HEK293 (cell line): ENCODE measurements at regions not wholly inside any gene's neighbourhood (a gene's known extent, or its start where the extent isn't known, plus 50 kb on each side); places are given as distances from the start of the nearest gene placed in this dataset.

Experiments
- TCF7L2 ChIP-seq: IDR thresholded peaks from 2 replicates; pipeline ENCODE4 v1.6.1; 2011; ENCODE audit warnings: low read depth, mild to moderate bottlenecking, inconsistent platforms, low read length, moderate library complexity, borderline replicate concordance
- ZNF132 ChIP-seq: fragments of 450-650 bp; formaldehyde crosslinking; IDR thresholded peaks from 2 replicates; pipeline ENCODE4 v1.5.1; 2017; ENCODE audit warnings: missing biosample characterization, missing genetic modification characterization, borderline replicate concordance
- ZNF221 ChIP-seq: fragments of 450-650 bp; formaldehyde crosslinking; IDR thresholded peaks from 2 replicates; pipeline ENCODE4 v1.5.1; 2017; ENCODE audit warnings: missing biosample characterization, missing genetic modification characterization, borderline replicate concordance
- ZNF274 ChIP-seq, 2 experiments: fragments of 200-500 bp in 1 of 2; fragments of 450-650 bp in 1 of 2; sonication (Bioruptor generic) in 1 of 2; formaldehyde crosslinking in 1 of 2; IDR thresholded peaks; 2 replicates each; pipeline versions ENCODE4 v1.5.1 to v1.6.1; 2014 to 2016; ENCODE audit warnings: borderline replicate concordance in 1 of 2, inconsistent platforms in 1 of 2, low read length in 1 of 2, missing biosample characterization in 1 of 2, missing genetic modification characterization in 1 of 2
- ZNF501 ChIP-seq: fragments of 450-650 bp; formaldehyde crosslinking; IDR thresholded peaks from 2 replicates; pipeline ENCODE4 v1.5.1; 2016; ENCODE audit warnings: missing biosample characterization, missing genetic modification characterization
- ZNF843 ChIP-seq: fragments of 450-650 bp; formaldehyde crosslinking; IDR thresholded peaks from 2 replicates; pipeline ENCODE4 v1.5.1; 2016; ENCODE audit warnings: missing biosample characterization, missing genetic modification characterization
- TF ChIP-seq, protein P1 (sequence below): fragments of 450-650 bp; formaldehyde crosslinking; IDR thresholded peaks from 2 replicates; pipeline ENCODE4 v1.5.1; 2016; ENCODE audit warnings: missing biosample characterization, missing genetic modification characterization

DNA sequence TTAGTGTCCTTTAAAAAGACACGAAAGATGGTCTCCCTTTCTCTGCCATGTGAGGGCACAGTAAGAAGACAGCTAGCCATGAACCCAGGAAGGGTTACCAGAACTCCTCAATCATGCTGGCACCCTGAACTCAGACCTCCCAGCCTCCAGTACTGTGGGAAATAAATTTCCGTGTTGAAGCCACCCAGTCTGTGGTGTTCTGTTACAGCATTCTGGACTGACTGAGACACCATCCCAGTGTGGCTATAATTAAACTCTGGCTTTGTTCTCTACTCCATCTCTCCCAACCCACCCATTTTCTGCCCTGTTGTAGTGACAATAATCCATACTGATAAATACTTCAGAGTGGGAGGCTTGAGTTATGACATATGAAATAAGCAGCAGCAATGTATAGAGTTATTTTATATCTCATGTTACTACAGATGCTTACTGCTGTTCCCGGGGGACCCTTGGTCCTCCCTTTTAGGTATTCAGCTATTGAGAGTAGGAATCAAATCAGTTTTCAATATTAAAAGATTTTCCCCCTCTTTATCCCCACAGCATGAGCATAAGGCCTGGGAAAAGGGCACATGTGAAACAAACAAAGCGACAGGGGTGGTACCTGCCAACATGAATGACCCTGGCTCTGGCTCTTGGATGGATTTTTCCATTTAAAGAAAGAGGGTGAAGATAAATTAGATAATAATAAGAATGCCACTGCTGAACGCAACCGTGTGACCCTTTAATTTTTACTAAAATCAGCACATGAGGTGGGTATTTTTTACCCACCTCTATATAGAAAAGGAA, 224.3 kb upstream of the SLC35B3 start:
- TF ChIP-seq, protein P1, sequence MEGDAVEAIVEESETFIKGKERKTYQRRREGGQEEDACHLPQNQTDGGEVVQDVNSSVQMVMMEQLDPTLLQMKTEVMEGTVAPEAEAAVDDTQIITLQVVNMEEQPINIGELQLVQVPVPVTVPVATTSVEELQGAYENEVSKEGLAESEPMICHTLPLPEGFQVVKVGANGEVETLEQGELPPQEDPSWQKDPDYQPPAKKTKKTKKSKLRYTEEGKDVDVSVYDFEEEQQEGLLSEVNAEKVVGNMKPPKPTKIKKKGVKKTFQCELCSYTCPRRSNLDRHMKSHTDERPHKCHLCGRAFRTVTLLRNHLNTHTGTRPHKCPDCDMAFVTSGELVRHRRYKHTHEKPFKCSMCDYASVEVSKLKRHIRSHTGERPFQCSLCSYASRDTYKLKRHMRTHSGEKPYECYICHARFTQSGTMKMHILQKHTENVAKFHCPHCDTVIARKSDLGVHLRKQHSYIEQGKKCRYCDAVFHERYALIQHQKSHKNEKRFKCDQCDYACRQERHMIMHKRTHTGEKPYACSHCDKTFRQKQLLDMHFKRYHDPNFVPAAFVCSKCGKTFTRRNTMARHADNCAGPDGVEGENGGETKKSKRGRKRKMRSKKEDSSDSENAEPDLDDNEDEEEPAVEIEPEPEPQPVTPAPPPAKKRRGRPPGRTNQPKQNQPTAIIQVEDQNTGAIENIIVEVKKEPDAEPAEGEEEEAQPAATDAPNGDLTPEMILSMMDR (tag by site-specific recombination): no peak
- no peak for TF ChIP-seq ZNF132
- TF ChIP-seq ZNF274 (IDR thresholded peaks at IDR 0.05; ENCODE audit: low read length): no peak
- no peak for TF ChIP-seq ZNF274 (tag by site-specific recombination; IDR thresholded peaks at IDR 0.05; ENCODE audit: borderline replicate concordance)
- TF ChIP-seq ZNF221 (tag by site-specific recombination): no peak
- no peak for TF ChIP-seq TCF7L2
- TF ChIP-seq ZNF843 (tag by site-specific recombination): no peak
- no peak for TF ChIP-seq ZNF501 (tag by site-specific recombination)
